HFF-Myc (cell line): ENCODE measurements at regions not wholly inside any gene's neighbourhood (a gene's known extent, or its start where the extent isn't known, plus 50 kb on each side); places are given as distances from the start of the nearest gene placed in this dataset.

Experiments
- DNase-seq: peaks from one replicate; pipeline ENCODE4 v3.0.0-alpha.2; 2011; ENCODE audit warnings: low read depth; ENCODE audit errors: extremely low read depth
- H3K4me3 ChIP-seq: replicated peaks from 2 replicates; pipeline ENCODE4 v1.5.1; 2011; ENCODE audit warnings: low read depth, mild to moderate bottlenecking, control low read depth, low read length
- TF ChIP-seq, protein P1 (sequence below): IDR thresholded peaks from 2 replicates; pipeline ENCODE4 v1.5.1; 2012; ENCODE audit warnings: mild to moderate bottlenecking, low read depth, low read length, control low read depth; ENCODE audit errors: missing control alignments

DNA sequence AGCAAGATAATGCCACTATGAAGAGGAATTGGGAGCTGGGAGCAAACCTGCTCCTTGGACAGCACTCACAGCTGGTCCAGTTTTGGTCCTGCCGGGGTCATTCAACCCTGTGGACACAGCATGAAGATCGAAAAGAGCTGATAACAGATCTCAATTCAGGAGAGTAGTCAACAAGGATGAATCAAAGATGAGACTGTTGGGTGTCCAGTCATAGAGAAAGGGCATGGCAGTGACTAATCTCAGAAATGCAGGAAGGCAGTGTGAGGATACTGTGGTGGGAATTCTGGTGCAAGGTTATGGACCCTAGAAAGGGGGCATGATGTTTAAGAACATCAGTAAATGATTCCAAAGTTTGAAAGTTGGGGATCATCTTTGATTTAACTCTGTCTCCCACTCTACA lies 261.4 kb upstream of the ZP4 start:
- TF ChIP-seq, protein P1, sequence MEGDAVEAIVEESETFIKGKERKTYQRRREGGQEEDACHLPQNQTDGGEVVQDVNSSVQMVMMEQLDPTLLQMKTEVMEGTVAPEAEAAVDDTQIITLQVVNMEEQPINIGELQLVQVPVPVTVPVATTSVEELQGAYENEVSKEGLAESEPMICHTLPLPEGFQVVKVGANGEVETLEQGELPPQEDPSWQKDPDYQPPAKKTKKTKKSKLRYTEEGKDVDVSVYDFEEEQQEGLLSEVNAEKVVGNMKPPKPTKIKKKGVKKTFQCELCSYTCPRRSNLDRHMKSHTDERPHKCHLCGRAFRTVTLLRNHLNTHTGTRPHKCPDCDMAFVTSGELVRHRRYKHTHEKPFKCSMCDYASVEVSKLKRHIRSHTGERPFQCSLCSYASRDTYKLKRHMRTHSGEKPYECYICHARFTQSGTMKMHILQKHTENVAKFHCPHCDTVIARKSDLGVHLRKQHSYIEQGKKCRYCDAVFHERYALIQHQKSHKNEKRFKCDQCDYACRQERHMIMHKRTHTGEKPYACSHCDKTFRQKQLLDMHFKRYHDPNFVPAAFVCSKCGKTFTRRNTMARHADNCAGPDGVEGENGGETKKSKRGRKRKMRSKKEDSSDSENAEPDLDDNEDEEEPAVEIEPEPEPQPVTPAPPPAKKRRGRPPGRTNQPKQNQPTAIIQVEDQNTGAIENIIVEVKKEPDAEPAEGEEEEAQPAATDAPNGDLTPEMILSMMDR, result no peak
- H3K4me3 ChIP-seq, result no peak overlapping the region
- no peak for DNase-seq

DNA sequence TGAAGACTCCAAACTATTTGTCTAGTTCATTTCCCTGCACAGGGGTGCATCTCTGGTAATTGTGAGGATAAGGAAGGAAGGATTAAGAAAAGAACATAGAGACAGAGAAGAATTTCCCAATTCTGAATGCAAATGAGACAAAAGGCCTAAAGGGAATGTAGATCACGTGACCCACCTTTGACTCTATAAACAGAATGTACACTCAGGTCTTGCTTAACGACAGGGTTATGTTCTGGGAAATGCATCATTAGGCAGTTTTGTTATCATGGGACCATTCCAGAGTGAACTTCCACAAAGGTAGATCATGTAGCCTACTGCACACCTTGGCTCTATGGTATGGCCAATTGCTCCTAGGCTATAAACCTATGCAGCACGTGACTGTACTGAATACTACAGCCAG lies 252.3 kb upstream of the ZP4 start:
- H3K4me3 ChIP-seq, result no peak overlapping the region
- no peak for DNase-seq
- TF ChIP-seq, protein P1, result no peak

DNA sequence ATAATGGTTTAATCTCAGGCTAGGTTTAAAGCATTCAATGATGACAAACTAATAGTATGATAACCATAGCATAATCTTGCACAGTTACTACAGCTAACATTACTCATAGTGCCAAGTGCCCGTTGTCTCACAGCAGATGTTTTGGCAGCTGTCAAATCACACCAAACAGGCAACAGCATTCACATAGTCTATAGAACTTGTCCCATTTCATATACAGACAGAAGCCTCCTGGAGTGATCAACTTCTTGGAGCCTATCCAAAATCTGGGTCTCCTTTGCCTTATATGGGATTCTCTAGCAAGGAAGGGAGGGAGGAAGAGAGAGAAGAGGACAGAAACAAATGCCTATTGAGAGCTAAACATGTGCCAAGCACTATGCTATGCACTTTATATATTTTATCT lies 250.6 kb upstream of the ZP4 start:
- TF ChIP-seq, protein P1, result no peak
- DNase-seq, result no peak
- H3K4me3 ChIP-seq, result no peak overlapping the region

DNA sequence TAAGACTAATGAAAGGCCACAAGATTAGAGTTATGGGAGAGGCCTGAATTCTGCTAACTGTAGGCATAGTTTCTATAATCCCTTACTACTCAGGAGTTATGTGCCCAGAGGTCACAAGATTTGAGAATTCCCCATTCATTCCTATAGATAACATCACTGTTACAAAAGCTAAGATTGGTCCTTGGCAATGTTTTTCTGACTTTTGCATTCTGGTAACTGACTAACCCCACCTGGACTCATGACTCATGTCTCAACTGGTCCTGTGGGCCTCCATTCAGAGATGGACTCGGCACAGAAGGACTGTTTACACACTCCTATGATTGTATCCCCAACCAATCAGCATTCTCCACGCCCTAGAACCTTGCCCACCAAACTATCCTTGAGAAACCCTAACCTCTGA lies 249.0 kb upstream of the ZP4 start:
- no peak for DNase-seq
- TF ChIP-seq, protein P1, result no peak

DNA sequence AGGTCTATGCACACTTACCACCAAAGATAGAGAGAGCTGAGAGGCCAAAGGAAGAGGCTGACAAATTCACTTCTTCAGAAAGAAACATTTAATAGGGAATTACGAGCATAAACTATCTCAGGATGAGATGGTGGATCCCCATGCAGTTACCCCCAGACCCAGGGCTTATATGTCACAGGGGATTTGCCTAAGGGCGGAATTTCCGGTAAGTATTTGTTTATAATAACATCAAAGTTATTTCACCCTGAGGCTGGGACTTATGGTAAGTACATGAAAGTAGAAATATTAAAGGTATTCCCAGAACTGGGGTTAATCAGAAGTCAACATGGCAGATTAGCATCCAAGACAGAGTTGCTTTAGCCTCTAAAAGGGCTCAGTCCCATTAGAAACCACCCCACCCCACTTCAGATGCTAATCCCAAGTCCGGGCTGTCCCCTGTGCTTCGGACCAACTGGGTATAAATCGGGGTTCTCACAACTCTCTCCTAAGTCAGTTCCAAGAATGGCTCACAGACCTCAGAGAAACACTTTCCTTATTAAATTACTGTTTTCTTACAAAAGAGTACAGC lies 247.4 kb upstream of the ZP4 start:
- TF ChIP-seq, protein P1, result no peak
- H3K4me3 ChIP-seq, result no peak overlapping the region
- DNase-seq, result no peak

More for the DNA sequence above, 249.0 kb upstream of the ZP4 start:
- no peak overlapping the region for H3K4me3 ChIP-seq

DNA sequence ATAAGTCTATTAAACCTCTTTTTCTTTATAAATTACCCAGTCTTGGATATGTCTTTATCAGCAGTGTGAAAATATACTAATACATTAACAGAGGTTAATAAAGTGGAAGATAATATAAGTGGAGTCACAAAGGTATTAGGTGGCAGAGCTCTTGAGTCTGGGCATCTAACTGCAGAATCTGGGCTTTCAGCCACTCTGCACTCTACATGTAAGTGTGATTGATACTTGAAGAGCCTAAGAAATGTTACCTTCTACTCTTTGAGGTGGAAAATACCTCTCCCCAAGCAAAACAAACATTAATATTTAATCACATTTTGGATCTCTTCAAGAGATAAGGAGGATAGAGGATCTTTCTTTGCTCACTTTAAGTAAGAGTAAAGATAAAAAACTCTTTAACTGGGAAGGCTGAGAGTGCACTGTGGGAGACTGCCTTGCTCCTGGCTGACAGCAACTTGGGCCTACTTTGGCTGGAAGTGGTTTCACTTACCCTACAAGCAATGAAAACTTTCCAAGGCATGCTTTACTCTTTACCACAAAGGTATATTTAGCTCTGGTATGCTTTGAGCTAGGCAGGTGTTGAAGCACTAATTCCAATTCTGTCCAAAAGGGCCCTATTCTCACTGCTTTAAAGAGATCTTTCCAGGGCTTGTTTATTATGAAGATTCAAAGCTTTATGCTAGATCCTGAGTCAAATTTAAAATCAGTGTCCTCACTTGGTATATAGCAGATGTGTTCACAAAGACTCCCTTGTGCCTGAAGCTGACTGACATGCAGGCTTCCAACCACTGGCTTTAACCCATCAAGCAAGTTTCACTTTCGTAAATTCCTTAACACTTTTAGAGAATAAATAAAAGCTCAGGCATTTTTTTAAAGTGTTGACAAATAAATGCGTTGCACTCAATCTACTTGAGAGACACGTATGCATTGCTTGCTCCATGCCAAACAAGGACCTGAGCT lies 245.3 kb upstream of the ZP4 start:
- DNase-seq, result no peak
- TF ChIP-seq, protein P1, result no peak
- H3K4me3 ChIP-seq, result no peak overlapping the region
